Right lobe of liver (tissue), 4 donors: ENCODE measurements at regions not wholly inside any gene's neighbourhood (a gene's known extent, or its start where the extent isn't known, plus 50 kb on each side); places are given as distances from the start of the nearest gene placed in this dataset.

Experiments used
- POLR2A ChIP-seq: fragments of 450-650 bp; IDR thresholded peaks from one replicate; pipeline ENCODE4 v1.6.1; 2017; ENCODE audit warnings: antibody characterized with exemption, mild to moderate bottlenecking
- TF ChIP-seq, protein P1 (sequence below), 4 donors: fragments of 200-600 bp in 3 of 4; fragments of 450-650 bp in 1 of 4; IDR thresholded peaks; one replicate each; pipeline versions ENCODE4 v1.5.1 to v1.8.0; 2016 to 2022; ENCODE audit warnings: antibody characterized with exemption in 4 of 4, mild to moderate bottlenecking in 2 of 4
- donor health status: DM: no; HTN: no; CAD: no.
- donor health status: DM: no; HTN: no; CAD: no.
- donor health status: DM: no; HTN: yes; CAD: no.

DNA sequence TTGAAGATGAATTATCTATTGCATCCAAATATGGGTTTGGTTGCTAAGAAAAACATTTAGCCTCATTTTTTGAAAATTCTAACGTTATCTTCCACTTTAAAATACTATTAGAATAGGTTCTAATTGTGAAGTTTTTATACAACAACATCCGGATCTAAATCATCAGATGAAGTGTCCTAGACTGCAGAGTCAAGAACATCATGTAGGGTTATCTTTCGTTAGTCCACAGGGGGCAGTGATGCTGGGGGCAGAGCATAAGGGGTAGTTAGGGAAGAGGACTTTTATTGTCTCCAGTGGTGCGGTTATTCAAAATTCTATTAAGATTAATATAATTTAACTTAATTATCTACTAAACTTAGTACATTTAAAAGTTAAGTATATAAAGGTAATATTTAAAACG lies 990.6 kb upstream of the PHF14 start:
- TF ChIP-seq, protein P1, sequence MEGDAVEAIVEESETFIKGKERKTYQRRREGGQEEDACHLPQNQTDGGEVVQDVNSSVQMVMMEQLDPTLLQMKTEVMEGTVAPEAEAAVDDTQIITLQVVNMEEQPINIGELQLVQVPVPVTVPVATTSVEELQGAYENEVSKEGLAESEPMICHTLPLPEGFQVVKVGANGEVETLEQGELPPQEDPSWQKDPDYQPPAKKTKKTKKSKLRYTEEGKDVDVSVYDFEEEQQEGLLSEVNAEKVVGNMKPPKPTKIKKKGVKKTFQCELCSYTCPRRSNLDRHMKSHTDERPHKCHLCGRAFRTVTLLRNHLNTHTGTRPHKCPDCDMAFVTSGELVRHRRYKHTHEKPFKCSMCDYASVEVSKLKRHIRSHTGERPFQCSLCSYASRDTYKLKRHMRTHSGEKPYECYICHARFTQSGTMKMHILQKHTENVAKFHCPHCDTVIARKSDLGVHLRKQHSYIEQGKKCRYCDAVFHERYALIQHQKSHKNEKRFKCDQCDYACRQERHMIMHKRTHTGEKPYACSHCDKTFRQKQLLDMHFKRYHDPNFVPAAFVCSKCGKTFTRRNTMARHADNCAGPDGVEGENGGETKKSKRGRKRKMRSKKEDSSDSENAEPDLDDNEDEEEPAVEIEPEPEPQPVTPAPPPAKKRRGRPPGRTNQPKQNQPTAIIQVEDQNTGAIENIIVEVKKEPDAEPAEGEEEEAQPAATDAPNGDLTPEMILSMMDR (IDR thresholded peaks at IDR 0.05), result no peak
- no peak for TF ChIP-seq POLR2A
